Colon (tissue), 2 donors: ENCODE measurements at regions not wholly inside any gene's neighbourhood (a gene's known extent, or its start where the extent isn't known, plus 50 kb on each side); places are given as distances from the start of the nearest gene placed in this dataset.
"Not testable (repeated sequence)": the region's sequence is repeated elsewhere in the genome, so short reads cannot be mapped to it uniquely, and the experiment has no call there.

ENCODE experiments used
- FAIRE-seq: peaks from 2 replicates; lab custom pipeline; 2012; peaks lifted over from hg19 to GRCh38; lab: Jason Lieb, UNC
- donor health status: control.
- donor health status: control.

DNA sequence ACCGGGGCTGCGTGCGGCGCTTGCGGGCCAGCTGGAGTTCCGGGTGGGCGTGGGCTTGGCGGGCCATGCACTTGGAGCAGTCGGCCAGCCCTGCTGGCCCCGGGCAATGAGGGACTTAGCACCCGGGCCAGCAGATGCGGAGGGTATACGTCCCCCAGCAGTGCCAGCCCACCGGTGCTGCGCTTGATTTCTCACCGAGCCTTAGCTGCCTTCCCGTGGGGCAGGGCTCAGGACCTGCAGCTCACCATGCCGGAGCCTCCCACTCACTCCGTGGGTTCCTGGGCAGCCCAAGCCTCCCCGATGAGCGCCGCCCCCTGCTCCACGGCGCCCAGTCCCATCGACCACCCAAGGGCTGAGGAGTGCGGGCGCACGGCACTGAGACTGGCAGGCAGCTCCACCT is 51.4 kb upstream of the INPP4B start:
- FAIRE-seq, result not testable (repeated sequence)

DNA sequence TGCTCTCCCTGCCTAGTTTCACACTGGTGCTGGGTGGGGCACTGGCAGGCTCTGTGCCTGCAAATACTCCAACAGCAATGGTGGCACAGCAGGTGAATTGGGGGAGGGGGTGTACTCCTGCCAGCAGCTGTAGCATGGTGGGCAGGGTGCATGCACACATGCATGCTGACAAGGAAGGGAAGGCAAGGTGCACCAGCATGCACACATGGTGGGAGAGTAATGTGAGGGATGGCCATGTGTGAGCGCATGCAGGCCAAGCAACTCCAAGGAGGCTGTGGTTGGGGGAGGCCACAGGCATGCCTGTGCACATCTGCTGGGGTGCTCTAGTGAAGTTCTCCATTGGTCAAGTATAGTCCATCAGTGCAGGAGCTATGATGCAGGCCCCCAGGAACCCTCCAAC is 54.5 kb upstream of the INPP4B start:
- FAIRE-seq, result no peak

- FAIRE-seq, result no peak
Measured at GRCh38 chr4:142901166-142901662, 55.1 kb upstream of the INPP4B start.

GRCh38 chr4:142903617-142904016 is 57.5 kb upstream of the INPP4B start:
- not testable (repeated sequence) for FAIRE-seq

GRCh38 chr4:142909908-142910307 is 63.8 kb upstream of the INPP4B start:
- no peak for FAIRE-seq

DNA sequence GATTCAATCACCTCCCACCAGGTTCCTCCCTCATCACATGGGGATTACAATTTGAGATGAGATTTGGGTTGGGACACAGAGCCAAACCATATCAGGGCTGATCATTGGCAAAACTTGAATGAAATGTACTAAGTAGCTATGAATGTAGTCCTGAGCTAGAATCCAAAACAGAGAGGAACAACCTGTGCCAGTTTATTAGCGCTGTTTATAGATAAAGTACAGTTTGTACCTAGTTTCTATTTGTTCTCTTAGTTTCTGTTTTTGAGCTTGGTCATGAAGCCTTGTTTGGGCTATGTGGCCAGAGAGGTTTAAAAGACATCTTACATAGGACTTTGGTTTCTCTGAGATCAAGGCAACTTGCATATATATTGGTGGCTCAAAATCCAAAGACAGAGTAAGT is 66.9 kb upstream of the INPP4B start:
- no peak for FAIRE-seq

GRCh38 chr4:142913461-142914030 is 67.4 kb upstream of the INPP4B start:
- FAIRE-seq, result no peak

GRCh38 chr4:142917678-142918077 is 71.6 kb upstream of the INPP4B start:
- FAIRE-seq, result no peak

GRCh38 chr4:142922720-142923119 is 76.6 kb upstream of the INPP4B start:
- FAIRE-seq, result no peak

DNA sequence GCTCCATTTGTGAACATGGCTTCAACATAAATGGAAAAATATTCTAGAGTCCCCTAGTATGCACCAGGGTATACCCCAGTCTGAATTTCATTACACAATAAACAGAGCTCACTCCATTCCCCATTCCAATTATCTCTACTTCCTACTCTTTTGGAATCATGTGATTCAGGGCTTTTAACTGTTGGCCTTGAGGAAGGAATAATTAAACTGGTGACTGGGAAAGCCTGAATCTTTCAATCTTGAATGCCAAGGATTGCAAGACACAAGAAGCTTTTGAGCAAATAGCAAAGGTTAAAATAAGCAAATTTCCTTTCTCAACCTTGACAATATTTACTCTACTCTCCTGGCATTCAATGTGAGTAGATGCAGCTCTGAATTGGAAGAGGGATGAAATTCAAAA is 77.5 kb upstream of the INPP4B start:
- no peak for FAIRE-seq

- FAIRE-seq, result no peak
Measured at GRCh38 chr4:142925161-142925560, 79.1 kb upstream of the INPP4B start.

DNA sequence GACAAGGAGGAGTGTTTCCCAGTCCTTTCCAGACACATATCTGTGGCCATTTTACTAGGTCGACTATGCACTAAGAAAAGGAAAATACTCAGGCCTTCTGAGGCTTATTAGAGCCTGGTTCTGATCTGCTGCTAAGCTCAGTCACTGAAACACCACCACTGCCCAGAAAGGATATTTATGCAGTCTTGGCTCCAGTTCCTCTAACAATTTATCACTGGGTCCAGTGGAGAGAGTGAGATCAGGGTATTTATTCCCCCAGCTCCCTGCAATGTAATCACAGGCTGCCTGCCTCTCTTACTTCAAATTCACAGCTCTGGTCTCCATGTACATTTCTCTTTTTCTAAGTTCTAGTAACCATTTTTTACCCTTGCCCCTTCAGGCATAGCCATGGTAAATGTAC is 81.6 kb upstream of the INPP4B start:
- no peak for FAIRE-seq

- no peak for FAIRE-seq
Measured at GRCh38 chr4:142929526-142929925, 83.4 kb upstream of the INPP4B start.

- FAIRE-seq, result no peak
Measured at GRCh38 chr4:142933207-142933606, 87.1 kb upstream of the INPP4B start.

DNA sequence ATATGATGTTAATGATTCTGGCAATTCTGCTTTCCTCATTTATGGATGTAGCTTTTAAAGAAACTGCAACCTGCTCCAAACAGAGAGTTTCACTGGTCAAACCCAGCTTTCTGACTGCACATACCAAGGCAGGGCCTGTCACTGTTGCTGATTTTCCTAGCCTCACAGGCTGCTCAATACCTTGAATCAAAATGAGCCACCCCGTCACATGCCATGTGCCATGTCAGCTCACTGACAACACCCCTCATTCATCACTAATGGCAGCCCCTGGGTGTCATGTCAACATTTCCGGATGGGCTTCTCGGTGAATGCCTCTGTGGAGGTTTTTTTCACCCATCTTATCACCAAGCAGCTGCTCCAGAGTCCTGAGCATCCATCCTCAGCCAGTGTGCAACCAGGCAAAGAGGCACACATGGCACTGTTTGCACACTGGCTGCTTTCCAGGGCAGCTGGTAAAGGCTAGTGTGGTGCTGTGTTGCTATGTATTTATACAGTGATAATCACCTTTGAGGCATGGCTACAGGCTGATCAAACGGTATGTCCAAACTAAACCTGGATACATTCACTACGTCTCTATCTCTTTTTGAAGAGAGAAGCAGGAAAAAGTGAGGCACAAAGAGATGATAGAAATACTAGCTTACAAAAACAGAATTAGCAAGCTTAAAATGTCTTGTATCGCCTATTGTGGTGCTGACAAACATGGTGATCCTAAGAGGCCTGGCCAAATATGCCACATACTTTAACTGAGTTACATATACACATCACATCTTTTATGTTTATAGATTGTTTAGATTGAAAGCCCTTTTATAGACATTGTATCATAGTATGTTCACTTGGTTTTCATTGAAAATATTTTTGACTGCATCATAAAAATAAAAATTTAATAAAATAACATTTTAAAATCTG is 94.6 kb upstream of the INPP4B start:
- FAIRE-seq, result no peak

DNA sequence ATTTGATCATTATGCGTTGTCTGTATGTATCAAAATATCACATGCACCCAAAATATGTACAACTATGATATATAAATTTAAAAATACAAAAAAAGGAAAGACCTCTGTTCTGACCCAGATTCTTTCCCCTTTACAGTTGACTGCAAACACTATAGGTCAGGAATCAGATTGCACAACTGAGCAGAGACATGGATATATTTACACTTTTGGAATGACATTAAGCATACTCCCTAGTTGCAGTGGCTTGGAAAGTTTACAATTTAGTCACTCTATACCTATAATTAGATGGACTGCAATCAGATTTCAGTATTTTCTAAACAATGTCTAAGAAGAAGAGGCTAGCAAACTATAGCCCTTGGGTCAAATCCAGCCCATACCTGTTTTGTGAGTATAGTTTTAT is 98.5 kb upstream of the INPP4B start:
- FAIRE-seq, result no peak

- FAIRE-seq, result no peak
Measured at GRCh38 chr4:142952821-142953580, 106.9 kb upstream of the INPP4B start.

DNA sequence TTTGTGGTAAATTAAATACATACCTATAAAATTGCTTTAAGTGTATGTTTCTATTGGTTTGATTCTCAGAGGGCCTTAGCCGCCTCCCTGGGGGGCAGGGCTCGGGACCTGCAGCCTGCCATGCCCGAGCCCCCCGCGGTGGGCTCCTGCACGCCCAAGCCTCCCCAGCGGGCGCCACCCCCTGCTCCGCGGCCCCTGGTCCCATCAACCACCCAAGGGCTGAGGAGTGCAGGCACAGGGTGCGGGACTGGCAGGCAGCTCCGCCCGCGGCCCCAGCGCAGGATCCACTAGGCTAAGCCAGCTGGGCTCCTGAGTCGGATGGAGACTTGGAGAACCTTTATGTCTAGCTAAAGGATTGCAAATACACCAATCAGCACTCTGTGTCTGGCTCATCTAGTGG is 108.3 kb upstream of the INPP4B start:
- no peak for FAIRE-seq

DNA sequence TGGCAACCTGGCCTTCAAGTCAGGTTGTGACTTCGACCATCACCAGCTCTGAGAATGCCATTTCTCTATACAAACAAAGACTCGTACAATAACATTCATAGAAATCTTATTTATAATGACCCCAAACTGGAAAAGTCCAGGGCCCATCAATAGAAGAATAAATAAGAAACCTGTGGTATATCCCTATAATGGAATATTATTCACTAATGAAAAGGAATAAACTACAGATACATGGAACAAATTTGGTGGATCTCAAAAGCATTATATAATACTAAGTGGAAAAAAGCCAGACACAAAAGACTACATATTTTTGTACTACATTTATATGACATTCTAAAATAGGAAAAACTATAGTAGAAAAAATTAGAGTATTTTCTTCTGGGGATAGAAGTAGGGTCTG is 109.4 kb upstream of the INPP4B start:
- no peak for FAIRE-seq

DNA sequence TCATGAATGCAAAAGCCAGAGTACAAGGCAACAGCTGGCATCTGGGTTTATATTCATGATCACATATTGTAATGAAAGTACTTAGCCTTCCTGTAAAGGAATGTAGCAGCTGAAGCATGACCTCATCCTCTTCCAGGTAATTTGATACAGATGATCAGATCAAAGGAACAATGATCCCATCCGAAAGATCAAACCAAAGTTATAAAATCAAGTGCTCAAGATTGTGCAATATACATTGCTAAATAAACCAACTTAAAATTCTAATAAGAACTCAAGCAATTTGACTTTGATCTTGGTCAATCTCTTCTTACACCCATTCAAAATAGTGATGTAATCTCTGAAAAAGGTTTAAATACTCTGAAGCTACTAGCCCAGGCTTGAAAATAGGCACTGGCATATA is 113.1 kb upstream of the INPP4B start:
- no peak for FAIRE-seq

- FAIRE-seq, result no peak
Measured at GRCh38 chr4:142960126-142960525, 114.0 kb upstream of the INPP4B start.

DNA sequence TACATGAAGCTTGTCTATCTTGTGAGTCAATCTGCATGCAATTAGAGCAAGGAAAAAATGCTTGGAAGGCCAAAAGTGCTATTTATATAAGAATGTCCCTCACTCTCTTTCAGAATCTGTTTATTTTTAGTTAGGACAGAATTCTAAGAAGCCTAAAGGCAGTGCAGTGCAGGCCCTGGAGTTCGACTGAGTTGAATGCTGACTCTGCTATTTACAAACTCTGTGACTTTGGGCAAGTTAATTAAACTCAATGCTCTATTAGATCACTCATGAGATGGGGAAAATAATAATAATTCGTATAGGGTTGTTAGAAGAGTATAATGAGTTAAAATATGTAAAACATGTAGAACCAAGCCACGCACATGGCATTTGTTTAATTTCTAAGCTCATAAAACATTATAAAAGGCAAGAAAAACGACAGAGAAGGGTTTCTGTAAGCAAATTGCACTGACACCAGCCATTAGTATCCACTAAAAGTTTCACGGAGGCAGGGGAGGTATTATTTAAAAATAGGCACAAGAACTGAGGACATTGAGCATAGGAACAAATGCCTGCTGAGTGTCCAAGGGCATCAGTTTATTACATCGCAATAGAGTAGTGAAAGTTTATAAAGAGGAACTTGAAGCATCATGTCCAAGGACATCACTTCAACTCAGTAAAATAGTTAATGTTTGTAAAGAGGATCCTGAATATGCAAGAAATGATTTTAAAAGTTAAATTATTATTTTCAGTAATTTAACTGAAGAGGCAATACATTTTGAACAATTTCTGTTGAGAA is 115.0 kb upstream of the INPP4B start:
- FAIRE-seq, result no peak
